Cardiac muscle cell (in vitro differentiated cells and primary cell): ENCODE measurements at regions not wholly inside any gene's neighbourhood (a gene's known extent, or its start where the extent isn't known, plus 50 kb on each side); places are given as distances from the start of the nearest gene placed in this dataset.

Experiments used
- DNase-seq, 2 donors: peaks; one replicate each; pipeline versions ENCODE4 v3.0.0 to v3.0.0-alpha.2; 2010 to 2017; ENCODE audit warnings: low read depth in 1 of 2, low spot score in 1 of 2
- H3K27ac ChIP-seq: fragments of 200-600 bp; sonication (generic); 2 replicates; pipeline ENCODE4 v1.5.1; 2016
- H3K27me3 ChIP-seq: fragments of 200-600 bp; sonication (generic); 2 replicates; pipeline ENCODE4 v1.6.0; 2016; ENCODE audit warnings: control low read depth
- H3K36me3 ChIP-seq: fragments of 200-600 bp; sonication (generic); 2 replicates; pipeline ENCODE4 v1.5.1; 2016; ENCODE audit warnings: control low read depth
- H3K4me1 ChIP-seq: fragments of 200-600 bp; sonication (generic); 2 replicates; pipeline ENCODE4 v1.8.1; 2017; ENCODE audit warnings: low read depth, mild to moderate bottlenecking, mixed run types
- H3K4me3 ChIP-seq: fragments of 200-600 bp; sonication (generic); 2 replicates; pipeline ENCODE4 v1.5.1; 2016; ENCODE audit warnings: mild to moderate bottlenecking
- H3K9me3 ChIP-seq: fragments of 200-600 bp; sonication (generic); 2 replicates; pipeline ENCODE4 v1.5.1; 2017; ENCODE audit warnings: low read depth, mild to moderate bottlenecking, control low read depth
- CTCF ChIP-seq: IDR thresholded peaks from 2 replicates; pipeline ENCODE4 v1.5.1; 2012; ENCODE audit warnings: low read depth, mild to moderate bottlenecking, low read length

- DNase-seq, result no peak
- no peak overlapping the region for H3K27ac ChIP-seq
- no peaks in the 10 kb centered on the region for H3K4me1 ChIP-seq
- no peaks in the 10 kb centered on the region for H3K36me3 ChIP-seq
- H3K4me3 ChIP-seq, result no peak overlapping the region
- no peak for TF ChIP-seq CTCF
- H3K27me3 ChIP-seq, result no peaks in the 10 kb centered on the region
- no peaks in the 10 kb centered on the region for H3K9me3 ChIP-seq
These were observed 455.9 kb upstream of the PSMD7 start for GRCh38 chr16:73840728-73841127.

- no peak for TF ChIP-seq CTCF
These were observed 465.4 kb upstream of the PSMD7 start for GRCh38 chr16:73831220-73831619.

GRCh38 chr16:73823205-73823849 is 473.3 kb upstream of the PSMD7 start:
- no peak for DNase-seq
- no peaks in the 10 kb centered on the region for H3K9me3 ChIP-seq
- H3K27ac ChIP-seq, result no peak overlapping the region
- TF ChIP-seq CTCF, result no peak
- no peaks in the 10 kb centered on the region for H3K36me3 ChIP-seq
- H3K27me3 ChIP-seq, result no peaks in the 10 kb centered on the region
- H3K4me3 ChIP-seq, result no peak overlapping the region
- no peaks in the 10 kb centered on the region for H3K4me1 ChIP-seq

More at GRCh38 chr16:73831220-73831619, 465.4 kb upstream of the PSMD7 start:
- Histone ChIP-seq H3K27me3 (no peaks in the 10 kb centered on the region), H3K4me3 (no peak overlapping the region), H3K9me3 (no peaks in the 10 kb centered on the region), H3K27ac (no peak overlapping the region), H3K4me1 (no peaks in the 10 kb centered on the region), H3K36me3 (no peaks in the 10 kb centered on the region)
- no peak for DNase-seq

GRCh38 chr16:73817526-73818324 is 478.9 kb upstream of the PSMD7 start:
- no peaks in the 10 kb centered on the region for H3K9me3 ChIP-seq
- no peak for TF ChIP-seq CTCF
- no peak overlapping the region for H3K27ac ChIP-seq
- no peaks in the 10 kb centered on the region for H3K27me3 ChIP-seq
- no peaks in the 10 kb centered on the region for H3K36me3 ChIP-seq
- H3K4me1 ChIP-seq, result no peaks in the 10 kb centered on the region
- no peak overlapping the region for H3K4me3 ChIP-seq
- DNase-seq, result no peak

GRCh38 chr16:73813527-73813926 is 483.1 kb upstream of the PSMD7 start:
- Histone ChIP-seq H3K9me3 (no peaks in the 10 kb centered on the region), H3K27me3 (no peaks in the 10 kb centered on the region), H3K4me1 (no peaks in the 10 kb centered on the region), H3K36me3 (no peaks in the 10 kb centered on the region), H3K27ac (no peak overlapping the region), H3K4me3 (no peak overlapping the region)
- TF ChIP-seq CTCF, result no peak
- no peak for DNase-seq
